H7 (cell line): ENCODE measurements at regions not wholly inside any gene's neighbourhood (a gene's known extent, or its start where the extent isn't known, plus 50 kb on each side); places are given as distances from the start of the nearest gene placed in this dataset.

ENCODE experiments used
- DNase-seq: peaks from one replicate; pipeline ENCODE4 v3.0.0; 2012
- H3K27me3 ChIP-seq: 2 replicates; pipeline ENCODE4 v1.6.0; 2011; ENCODE audit warnings: mild to moderate bottlenecking, low read length; ENCODE audit not compliant: control insufficient read depth, insufficient read depth
- H3K36me3 ChIP-seq: replicated peaks from 2 replicates; pipeline ENCODE4 v1.5.1; 2011; ENCODE audit warnings: low read length; ENCODE audit not compliant: control insufficient read depth, insufficient read depth
- H3K4me3 ChIP-seq: 2 replicates; pipeline ENCODE4 v1.5.1; 2011; ENCODE audit warnings: low read depth, mild to moderate bottlenecking, control low read depth, low read length, moderate library complexity; ENCODE audit not compliant: insufficient read depth

DNA sequence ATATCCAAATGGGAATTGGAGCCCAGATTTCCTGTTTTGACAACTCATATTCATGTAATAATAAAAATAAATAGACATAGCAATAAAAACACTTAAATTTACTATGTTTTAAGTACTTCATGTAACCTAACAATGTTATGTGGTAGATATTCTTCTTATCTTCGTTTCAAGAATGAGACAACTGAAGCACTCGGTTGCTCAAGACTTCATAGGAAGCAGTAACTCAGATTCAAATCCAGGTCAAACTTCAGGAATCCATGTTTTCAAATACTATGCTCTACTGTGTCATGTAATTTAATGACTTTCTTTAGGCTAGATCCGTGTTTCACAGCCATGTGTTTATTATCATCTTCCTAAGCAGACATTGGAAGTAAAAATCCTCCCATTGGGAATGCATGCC lies 492.2 kb downstream of the CNTN3 start:
- H3K4me3 ChIP-seq = no peak overlapping the region
- no peak for DNase-seq
- no peaks in the 10 kb centered on the region for H3K36me3 ChIP-seq
- H3K27me3 ChIP-seq = no peaks in the 10 kb centered on the region

DNA sequence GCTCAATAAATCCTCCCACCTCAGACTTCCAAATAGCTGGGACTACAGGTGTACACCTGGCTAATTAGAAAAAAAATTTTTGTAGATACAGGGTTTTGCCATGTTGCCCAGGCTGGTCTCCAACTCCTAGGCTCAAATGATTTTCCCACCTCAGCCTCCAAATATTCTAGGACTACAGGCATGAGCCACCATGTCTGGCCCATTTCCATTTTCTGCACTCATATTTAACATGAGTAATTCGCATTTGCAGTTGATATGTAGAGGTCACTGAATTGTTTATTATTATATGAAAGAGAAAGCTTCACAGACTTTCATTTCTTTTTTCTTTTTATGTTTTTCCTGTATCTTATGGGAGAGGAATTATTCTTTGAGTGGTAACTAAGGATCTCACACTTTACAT lies 492.7 kb downstream of the CNTN3 start:
- Histone ChIP-seq H3K36me3 (no peaks in the 10 kb centered on the region), H3K27me3 (no peaks in the 10 kb centered on the region), H3K4me3 (no peak overlapping the region)
- DNase-seq = no peak

DNA sequence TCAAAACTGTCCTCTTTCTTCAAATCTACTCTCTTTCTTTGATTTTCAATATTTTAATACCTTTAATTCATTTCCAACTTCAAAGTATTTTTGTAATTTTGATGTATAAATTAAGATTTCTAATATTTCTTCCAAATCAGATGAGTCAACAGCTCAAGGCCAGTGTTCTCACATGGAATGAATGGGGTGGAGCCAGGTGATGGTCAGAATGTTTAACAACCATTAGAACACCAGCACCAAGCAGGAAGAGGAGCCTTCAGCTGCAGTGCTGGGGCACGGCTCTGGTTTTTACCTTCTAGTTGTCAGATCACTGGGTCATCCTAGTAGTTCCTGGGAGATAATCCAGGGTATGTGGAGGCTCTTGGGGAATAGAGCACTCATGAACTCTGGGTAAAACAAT lies 494.5 kb upstream of the PDZRN3 start:
- DNase-seq = no peak
- Histone ChIP-seq H3K36me3 (no peaks in the 10 kb centered on the region), H3K4me3 (no peak overlapping the region), H3K27me3 (no peaks in the 10 kb centered on the region)

DNA sequence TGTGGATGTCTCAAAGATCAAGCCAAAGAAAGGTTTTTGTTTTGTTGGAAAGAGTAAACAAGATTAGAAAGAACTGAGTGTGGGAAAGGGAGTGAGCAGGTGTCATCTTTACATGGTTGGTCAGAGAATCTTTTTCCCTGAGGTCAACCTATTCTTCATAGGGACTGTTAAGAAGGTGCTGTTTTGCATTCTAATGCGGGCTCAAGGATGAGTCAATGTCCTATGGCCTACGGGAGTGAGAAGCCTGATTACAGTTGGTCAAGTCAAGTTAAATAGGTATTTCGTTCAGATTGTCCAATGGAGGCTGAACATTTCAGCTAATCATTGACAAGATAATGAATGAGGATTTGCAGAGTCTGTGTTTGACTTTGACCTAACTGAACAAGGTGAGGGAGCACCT lies 491.2 kb upstream of the PDZRN3 start:
- H3K27me3 ChIP-seq = no peaks in the 10 kb centered on the region
- no peak for DNase-seq
- no peaks in the 10 kb centered on the region for H3K36me3 ChIP-seq
- H3K4me3 ChIP-seq = no peak overlapping the region

DNA sequence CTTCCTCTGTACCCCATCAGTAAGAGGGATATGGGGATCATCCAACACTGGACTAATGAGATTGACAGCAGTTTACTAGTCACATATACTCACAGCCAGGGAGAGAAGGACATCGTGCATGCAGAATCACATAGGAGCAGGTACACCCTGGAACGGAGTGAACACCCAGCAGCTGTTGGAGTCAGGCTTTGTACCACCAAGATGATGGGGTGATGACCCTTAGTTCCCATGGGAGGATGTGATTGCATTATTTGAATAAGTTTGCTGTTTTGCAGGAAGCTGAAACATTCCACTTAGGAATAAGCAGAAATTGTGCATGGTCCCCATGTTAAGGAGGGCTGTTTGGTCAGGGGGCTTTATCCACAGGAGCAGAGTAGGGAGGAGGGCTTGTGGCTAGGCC lies 482.7 kb upstream of the PDZRN3 start:
- DNase-seq = no peak
- no peaks in the 10 kb centered on the region for H3K36me3 ChIP-seq
- no peaks in the 10 kb centered on the region for H3K27me3 ChIP-seq
- no peak overlapping the region for H3K4me3 ChIP-seq

DNA sequence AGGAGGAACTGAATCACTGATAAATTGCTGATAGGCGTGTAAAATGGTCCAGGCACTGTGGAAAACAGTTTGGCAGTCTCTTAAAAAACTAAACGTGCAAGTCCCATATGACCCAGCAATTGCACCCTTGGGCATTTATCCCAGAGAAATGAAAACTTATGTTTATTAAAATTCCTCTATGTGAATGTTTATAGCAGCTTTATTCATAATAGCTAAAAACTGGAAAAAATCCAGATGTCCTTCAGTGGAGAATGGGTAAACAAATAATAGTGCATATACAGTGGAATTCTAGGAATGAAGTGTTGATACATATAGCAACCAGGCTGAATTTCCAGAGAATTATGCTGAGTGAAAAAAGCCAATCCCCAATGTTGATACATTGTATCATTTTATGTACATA lies 482.2 kb upstream of the PDZRN3 start:
- Histone ChIP-seq H3K4me3 (no peak overlapping the region), H3K36me3 (no peaks in the 10 kb centered on the region), H3K27me3 (no peaks in the 10 kb centered on the region)
- no peak for DNase-seq

DNA sequence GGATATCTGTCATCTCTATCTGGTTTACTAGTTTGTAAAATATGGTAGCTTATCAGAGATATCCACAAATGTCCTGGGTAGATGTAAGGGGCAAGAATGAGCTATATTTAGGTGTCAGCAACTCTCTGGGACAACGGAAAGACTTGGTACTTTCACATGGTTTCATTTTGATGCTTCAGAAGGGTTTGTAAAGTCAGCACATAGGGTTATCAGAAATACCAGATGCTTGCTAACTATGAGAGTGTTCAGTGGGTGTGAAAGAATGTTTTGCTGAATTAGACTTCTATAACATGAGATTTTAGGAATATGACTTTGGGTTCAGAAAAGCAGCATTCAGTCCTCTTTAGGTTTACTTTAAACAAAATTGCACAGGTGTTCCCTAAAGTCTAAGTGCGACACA lies 466.5 kb upstream of the PDZRN3 start:
- Histone ChIP-seq H3K27me3 (no peaks in the 10 kb centered on the region), H3K4me3 (no peak overlapping the region), H3K36me3 (no peaks in the 10 kb centered on the region)
- no peak for DNase-seq

DNA sequence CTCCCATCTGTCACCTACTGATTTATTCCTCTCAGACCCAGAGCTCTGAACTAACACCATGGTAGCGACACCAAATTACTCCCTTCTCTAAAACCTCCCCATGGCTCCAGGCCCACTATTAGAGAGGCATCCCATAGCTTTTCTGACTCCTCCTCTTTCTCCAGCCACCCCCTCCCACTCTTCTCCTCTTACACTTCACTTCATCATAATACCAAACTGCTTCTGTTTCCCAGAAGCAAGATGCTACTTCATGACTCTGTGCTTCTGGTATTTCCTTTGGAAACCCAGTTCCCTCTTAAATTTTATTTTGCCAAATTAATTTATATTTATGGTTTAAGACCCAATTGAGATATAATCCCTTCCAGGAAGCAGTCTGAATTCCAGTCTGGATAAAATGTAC lies 465.1 kb upstream of the PDZRN3 start:
- DNase-seq = no peak
- Histone ChIP-seq H3K4me3 (no peak overlapping the region), H3K27me3 (no peaks in the 10 kb centered on the region), H3K36me3 (no peaks in the 10 kb centered on the region)

DNA sequence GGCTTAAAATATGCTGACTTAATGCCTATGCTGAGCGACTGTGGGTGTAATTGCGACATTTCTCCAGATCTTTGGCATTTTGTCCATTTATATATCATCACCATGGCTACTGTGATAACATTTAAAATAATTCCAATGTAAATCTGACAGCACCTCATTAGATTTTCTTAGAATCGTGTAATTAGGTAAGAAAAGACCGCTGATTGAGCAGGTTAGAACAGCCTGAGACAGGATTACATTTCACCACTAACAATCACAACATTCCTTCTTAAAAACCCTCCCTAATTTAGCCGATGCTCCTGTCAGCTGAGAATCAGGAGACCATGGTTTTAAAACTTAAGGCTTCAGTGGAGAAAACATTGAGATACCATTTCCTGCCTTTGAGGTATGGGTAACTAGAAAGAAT lies 455.3 kb upstream of the PDZRN3 start:
- H3K4me3 ChIP-seq = no peak overlapping the region
- H3K27me3 ChIP-seq = no peaks in the 10 kb centered on the region
- DNase-seq = no peak
- no peaks in the 10 kb centered on the region for H3K36me3 ChIP-seq

DNA sequence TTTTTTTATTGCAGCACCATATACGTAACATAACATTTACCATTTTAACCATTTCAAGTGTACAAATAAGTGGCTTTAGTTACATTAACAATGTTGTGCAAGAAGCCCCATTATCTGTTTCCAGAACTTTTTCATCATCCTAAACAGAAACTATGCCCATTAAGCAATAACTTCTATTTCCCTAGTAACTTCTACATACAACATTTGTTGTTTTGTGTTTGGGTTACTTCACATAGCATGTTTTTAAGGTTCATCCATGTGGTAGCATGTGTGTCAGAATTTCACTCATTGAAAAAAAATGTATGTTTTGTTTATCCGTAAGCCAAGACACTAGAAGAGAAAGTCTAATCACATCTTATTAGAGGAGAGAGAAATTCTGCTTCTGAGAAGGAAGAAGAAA lies 450.5 kb upstream of the PDZRN3 start:
- Histone ChIP-seq H3K36me3 (no peaks in the 10 kb centered on the region), H3K4me3 (no peak overlapping the region), H3K27me3 (no peaks in the 10 kb centered on the region)
- no peak for DNase-seq

DNA sequence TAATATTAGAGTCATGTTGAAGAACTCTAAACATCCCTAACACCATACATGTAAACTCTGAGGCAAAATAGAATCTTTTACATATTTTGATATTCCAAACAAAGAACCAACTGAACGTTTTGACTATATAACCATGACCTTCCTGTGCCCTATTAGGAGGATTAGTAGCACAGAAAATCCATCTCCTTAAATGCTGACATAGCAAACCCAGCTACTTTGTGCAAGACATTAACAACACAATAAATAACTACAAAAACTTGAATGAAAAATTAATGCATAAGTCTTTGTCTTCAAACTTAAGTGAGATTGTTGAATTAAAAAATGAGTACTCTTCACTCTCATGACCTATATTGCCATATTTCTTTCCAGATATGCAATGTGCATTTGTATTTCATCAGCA lies 450.0 kb upstream of the PDZRN3 start:
- H3K4me3 ChIP-seq = no peak overlapping the region
- H3K36me3 ChIP-seq = no peaks in the 10 kb centered on the region
- H3K27me3 ChIP-seq = no peaks in the 10 kb centered on the region
- no peak for DNase-seq

DNA sequence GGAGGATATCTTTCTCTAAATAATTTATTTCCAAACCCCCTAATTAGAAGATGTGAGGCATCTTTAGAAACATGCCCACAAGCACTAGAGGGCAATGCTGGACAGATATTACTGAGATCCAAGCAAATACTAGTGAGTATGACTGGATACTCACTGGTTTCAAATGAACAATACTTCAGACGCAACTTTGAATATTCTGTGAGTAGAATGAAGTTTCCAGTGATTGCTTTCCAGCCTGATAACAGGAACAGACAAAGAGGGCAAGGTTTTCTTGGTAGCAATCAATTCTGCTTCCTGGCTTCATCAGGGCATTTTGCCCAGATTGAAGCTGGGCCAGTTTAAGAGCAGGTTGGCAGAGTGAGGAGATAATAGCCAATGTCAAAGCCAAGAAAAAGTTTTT lies 442.6 kb upstream of the PDZRN3 start:
- Histone ChIP-seq H3K4me3 (no peak overlapping the region), H3K27me3 (no peaks in the 10 kb centered on the region), H3K36me3 (no peaks in the 10 kb centered on the region)
- no peak for DNase-seq

DNA sequence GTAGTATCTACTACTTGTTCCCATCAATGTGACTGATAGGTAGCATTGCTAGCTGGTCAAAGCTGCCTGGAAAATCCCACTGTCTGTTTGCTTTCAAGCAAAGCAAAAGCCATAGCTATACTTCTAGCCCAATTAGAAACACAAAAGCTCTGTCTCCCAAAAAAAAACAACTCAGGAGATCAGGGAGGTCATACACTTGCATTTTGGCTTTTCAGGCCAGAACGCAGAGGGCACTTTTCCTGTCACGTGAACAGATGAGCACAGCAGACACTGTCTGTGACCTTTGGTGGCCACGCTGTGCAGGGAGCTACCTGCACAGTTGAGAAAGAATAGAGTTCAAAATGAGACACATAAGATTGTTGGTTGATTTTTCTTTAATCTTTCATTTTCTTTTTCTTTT lies 441.7 kb upstream of the PDZRN3 start:
- no peaks in the 10 kb centered on the region for H3K36me3 ChIP-seq
- DNase-seq = peak; percentile 25
- no peak overlapping the region for H3K4me3 ChIP-seq

DNA sequence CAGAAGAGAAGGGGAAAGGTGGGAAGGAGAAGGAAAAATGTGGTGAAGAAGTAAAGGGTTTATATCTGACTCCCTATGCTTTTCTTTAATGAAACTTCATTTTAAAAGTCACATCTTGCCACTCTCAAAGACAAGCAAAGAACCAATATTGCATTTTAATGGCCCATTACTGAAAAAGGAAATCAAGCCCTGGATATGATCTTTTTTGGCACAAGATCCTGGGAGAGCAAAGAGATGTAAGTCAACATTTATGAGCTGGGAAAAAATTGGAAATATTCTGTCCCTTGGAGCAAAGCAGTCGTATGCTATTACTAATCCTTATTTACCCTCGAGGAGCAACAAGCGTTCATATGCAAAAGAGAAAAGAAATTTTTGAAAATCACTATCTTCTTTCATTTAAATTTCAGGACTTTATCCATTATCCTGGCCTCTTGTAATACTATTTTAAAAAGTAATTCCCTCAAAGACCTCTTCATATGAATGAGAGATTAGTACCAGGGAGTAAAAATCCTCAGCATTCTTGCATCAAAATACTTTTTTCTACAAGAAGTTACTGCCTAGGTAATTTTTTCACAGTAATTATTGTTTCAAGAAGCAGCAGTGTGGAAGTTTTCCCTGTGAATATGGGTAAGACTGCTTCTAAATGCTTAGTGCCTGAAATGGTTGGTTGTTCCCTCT lies 435.3 kb upstream of the PDZRN3 start:
- Histone ChIP-seq H3K4me3 (no peak overlapping the region), H3K27me3 (no peaks in the 10 kb centered on the region), H3K36me3 (no peaks in the 10 kb centered on the region)
- no peak for DNase-seq

More for the DNA sequence above, 441.7 kb upstream of the PDZRN3 start:
- H3K27me3 ChIP-seq = no peaks in the 10 kb centered on the region

DNA sequence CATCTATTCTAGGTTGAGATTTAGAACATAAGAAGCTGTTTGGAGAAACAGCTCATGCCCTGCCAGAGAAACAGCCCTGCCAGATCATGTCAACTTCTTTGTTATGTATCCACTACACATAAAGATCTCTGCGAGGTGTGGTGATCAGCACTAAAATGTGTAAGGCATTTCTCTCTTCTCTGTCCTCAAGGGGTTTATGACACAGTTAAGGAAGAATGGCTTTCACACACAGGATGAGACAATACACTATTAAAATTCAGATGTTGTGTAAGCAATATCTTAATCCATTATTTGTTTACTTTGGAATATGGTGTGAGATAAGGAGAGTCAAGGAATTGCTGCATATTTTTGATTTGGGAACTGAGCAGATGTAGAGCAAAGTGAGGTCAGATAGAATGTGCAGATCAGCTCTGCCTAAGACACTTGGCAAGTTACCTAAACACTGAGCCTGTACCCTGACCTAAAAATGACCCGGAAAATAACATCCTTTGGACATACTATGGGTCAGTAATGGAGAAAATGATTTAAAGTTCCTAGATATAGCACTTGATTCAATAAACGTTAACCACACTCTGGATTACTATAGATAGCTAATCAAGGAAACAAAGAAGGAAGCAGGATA lies 434.7 kb upstream of the PDZRN3 start:
- no peaks in the 10 kb centered on the region for H3K36me3 ChIP-seq
- H3K27me3 ChIP-seq = no peaks in the 10 kb centered on the region
- H3K4me3 ChIP-seq = no peak overlapping the region
- no peak for DNase-seq

DNA sequence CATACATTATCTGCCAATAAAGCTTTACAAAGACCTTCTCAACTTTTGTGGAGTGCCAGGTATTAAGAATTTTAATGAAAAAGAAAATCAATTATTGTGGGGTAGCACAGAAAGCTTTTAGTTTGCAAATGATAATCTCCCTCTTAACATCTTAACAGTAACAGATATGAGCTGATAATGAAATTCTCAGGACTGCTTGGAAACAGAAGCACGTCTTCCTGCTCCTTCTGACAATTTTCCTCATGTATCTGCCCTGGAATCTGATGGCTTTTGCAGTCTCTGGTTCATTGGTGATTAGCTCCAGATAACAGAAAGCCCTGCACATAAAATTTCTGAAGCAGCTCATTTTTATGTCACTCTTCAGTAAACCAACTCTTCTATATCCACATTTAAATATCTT lies 432.4 kb upstream of the PDZRN3 start:
- H3K4me3 ChIP-seq = no peak overlapping the region
- H3K27me3 ChIP-seq = no peaks in the 10 kb centered on the region

More for the DNA sequence above, 432.4 kb upstream of the PDZRN3 start:
- no peaks in the 10 kb centered on the region for H3K36me3 ChIP-seq
- no peak for DNase-seq
